Small intestine (tissue), 7 donors: ENCODE measurements at regions not wholly inside any gene's neighbourhood (a gene's known extent, or its start where the extent isn't known, plus 50 kb on each side); places are given as distances from the start of the nearest gene placed in this dataset.

ENCODE experiments used
- DNase-seq, 2 donors: peaks; one replicate each; pipeline versions ENCODE4 v3.0.0 to v3.0.0-alpha.2; 2013
- FAIRE-seq: peaks from 2 replicates; lab custom pipeline; 2012; peaks lifted over from hg19 to GRCh38; lab: Jason Lieb, UNC
- H3K27ac ChIP-seq, 3 donors: one replicate each; pipeline ENCODE4 v1.5.1; 2013; ENCODE audit warnings: low read length in 2 of 3, mild to moderate bottlenecking in 2 of 3, control low read depth in 1 of 3, inconsistent platforms in 1 of 3, low read depth in 1 of 3, moderate library complexity in 1 of 3
- H3K27me3 ChIP-seq, 3 donors: one replicate each; pipeline ENCODE4 v1.6.1; 2013; ENCODE audit warnings: low read length in 3 of 3, inconsistent platforms in 1 of 3; ENCODE audit not compliant: control insufficient read depth in 3 of 3, insufficient read depth in 3 of 3
- H3K36me3 ChIP-seq, 3 donors: one replicate each; pipeline ENCODE4 v1.6.1; 2013; ENCODE audit warnings: low read length in 3 of 3, inconsistent platforms in 1 of 3, low read depth in 1 of 3, mild to moderate bottlenecking in 1 of 3, moderate library complexity in 1 of 3; ENCODE audit not compliant: control insufficient read depth in 3 of 3, insufficient read depth in 2 of 3
- H3K4me1 ChIP-seq, 3 donors: one replicate each; pipeline ENCODE4 v1.6.1; 2013; ENCODE audit warnings: low read length in 2 of 3, inconsistent platforms in 1 of 3, low read depth in 1 of 3, mild to moderate bottlenecking in 1 of 3, moderate library complexity in 1 of 3; ENCODE audit not compliant: control insufficient read depth in 3 of 3, insufficient read depth in 2 of 3
- H3K4me3 ChIP-seq, 3 donors: one replicate each; pipeline ENCODE4 v1.5.1; 2013; ENCODE audit warnings: low read length in 3 of 3, control low read depth in 1 of 3, inconsistent platforms in 1 of 3, low read depth in 1 of 3, mild to moderate bottlenecking in 1 of 3, moderate library complexity in 1 of 3
- H3K9me3 ChIP-seq, 2 donors: one replicate each; pipeline ENCODE4 v1.6.1; 2013; ENCODE audit warnings: low read depth in 1 of 2, low read length in 1 of 2; ENCODE audit not compliant: control insufficient read depth in 2 of 2, insufficient read depth in 1 of 2
- WGBS, 3 donors: extraction: QIAGEN DNeasy Blood & Tissue Kit; methylation state at CpG; one replicate each; pipeline ENCODE4 v1.1.7; 2013; 5-methylcytosine and 5-hydroxymethylcytosine counted together
- donor health status: healthy with polysubstance abuse.
- donor health status: control.
- donor health status: control.
- donor health status: Bipolar disorder and iron deficiency.
- donor health status: healthy.

GRCh38 chr11:95341221-95341620 lies 110.2 kb upstream of the SESN3 start:
- FAIRE-seq, result no peak
- no peak overlapping the region for H3K27ac ChIP-seq
- H3K27me3 ChIP-seq, result no peaks in the 10 kb centered on the region
- WGBS, 3 donors, result 78 to 84% (median 84%) methylated on average over 10 of the region's 10 CpGs
- no peaks in the 10 kb centered on the region for H3K9me3 ChIP-seq
- H3K4me1 ChIP-seq, result peaks cover 0 to 29% (median 10%) of the 10 kb centered on the region in 3 donors
- no peaks in the 10 kb centered on the region for H3K36me3 ChIP-seq
- H3K4me3 ChIP-seq, result no peak overlapping the region
- DNase-seq, result no peak

- H3K27ac ChIP-seq, result peak overlapping the region in 1 of 3 donors; percentile 66
- H3K27me3 ChIP-seq, result no peaks in the 10 kb centered on the region
- H3K4me1 ChIP-seq, result peaks cover 0 to 29% (median 10%) of the 10 kb centered on the region in 3 donors
- FAIRE-seq (no peak), DNase-seq (no peak)
- 64 to 97% (median 93%) methylated on average over 4 of the region's 4 CpGs for WGBS, 3 donors
- no peaks in the 10 kb centered on the region for H3K36me3 ChIP-seq
- H3K4me3 ChIP-seq, result no peak overlapping the region
- no peaks in the 10 kb centered on the region for H3K9me3 ChIP-seq
Measured at GRCh38 chr11:95339086-95339901, 108.3 kb upstream of the SESN3 start.

GRCh38 chr11:95338430-95338991 lies 107.5 kb upstream of the SESN3 start:
- WGBS, 3 donors, result 41 to 59% (median 57%) methylated on average over 4 of the region's 4 CpGs
- Histone ChIP-seq H3K27ac (peak overlapping the region in 2 of 3 donors; percentile 66 to 88), H3K27me3 (no peaks in the 10 kb centered on the region), H3K36me3 (no peaks in the 10 kb centered on the region), H3K4me3 (no peak overlapping the region), H3K9me3 (no peaks in the 10 kb centered on the region), H3K4me1 (peaks cover 0 to 29% (median 10%) of the 10 kb centered on the region in 3 donors)
- FAIRE-seq (no peak), DNase-seq (peak in 1 of 2 donors; percentile 75)

GRCh38 chr11:95337972-95338429 lies 107.0 kb upstream of the SESN3 start:
- H3K36me3 ChIP-seq, result no peaks in the 10 kb centered on the region
- no peaks in the 10 kb centered on the region for H3K9me3 ChIP-seq
- H3K27me3 ChIP-seq, result no peaks in the 10 kb centered on the region
- H3K4me1 ChIP-seq, result peaks cover 0 to 29% (median 10%) of the 10 kb centered on the region in 3 donors
- no peak for DNase-seq
- H3K4me3 ChIP-seq, result no peak overlapping the region
- no peak for FAIRE-seq
- H3K27ac ChIP-seq, result peak overlapping the region in 2 of 3 donors; percentile 66 to 88
- 74 to 80% (median 78%) methylated on average over 2 of the region's 2 CpGs for WGBS, 3 donors

GRCh38 chr11:95337175-95337957 lies 106.4 kb upstream of the SESN3 start:
- FAIRE-seq, result no peak
- no peaks in the 10 kb centered on the region for H3K36me3 ChIP-seq
- H3K27ac ChIP-seq, result peak overlapping the region; percentile 51 to 88 (median 66)
- H3K4me3 ChIP-seq, result no peak overlapping the region
- peak; percentile 7 to 44 for DNase-seq
- no peaks in the 10 kb centered on the region for H3K27me3 ChIP-seq
- H3K9me3 ChIP-seq, result no peaks in the 10 kb centered on the region
- WGBS, 3 donors, result 28 to 56% (median 55%) methylated on average over 14 of the region's 14 CpGs
- H3K4me1 ChIP-seq, result peaks cover 0 to 33% (median 10%) of the 10 kb centered on the region in 3 donors

- DNase-seq (no peak), FAIRE-seq (no peak)
- H3K9me3 ChIP-seq, result no peaks in the 10 kb centered on the region
- peaks cover 0 to 41% (median 10%) of the 10 kb centered on the region in 3 donors for H3K4me1 ChIP-seq
- 85 to 96% (median 93%) methylated on average over 3 of the region's 3 CpGs for WGBS, 3 donors
- no peaks in the 10 kb centered on the region for H3K36me3 ChIP-seq
- H3K27ac ChIP-seq, result no peak overlapping the region
- no peaks in the 10 kb centered on the region for H3K27me3 ChIP-seq
- no peak overlapping the region for H3K4me3 ChIP-seq
Measured at GRCh38 chr11:95335989-95336388, 105.0 kb upstream of the SESN3 start.

- FAIRE-seq, result no peak
- peak overlapping the region in 1 of 3 donors; percentile 32 for H3K27ac ChIP-seq
- 45 to 56% (median 56%) methylated on average over 1 of the region's 1 CpG for WGBS, 3 donors
Measured at GRCh38 chr11:95331161-95331560, 100.2 kb upstream of the SESN3 start.

GRCh38 chr11:95330302-95330701 lies 99.3 kb upstream of the SESN3 start:
- H3K9me3 ChIP-seq, result no peaks in the 10 kb centered on the region
- no peak overlapping the region for H3K27ac ChIP-seq
- FAIRE-seq (no peak), DNase-seq (no peak)
- H3K27me3 ChIP-seq, result no peaks in the 10 kb centered on the region
- no peak overlapping the region for H3K4me3 ChIP-seq
- H3K36me3 ChIP-seq, result no peaks in the 10 kb centered on the region
- 85 to 93% (median 87%) methylated on average over 1 of the region's 1 CpG for WGBS, 3 donors
- H3K4me1 ChIP-seq, result peaks cover 0 to 12% (median 0%) of the 10 kb centered on the region in 3 donors

More at GRCh38 chr11:95331161-95331560, 100.2 kb upstream of the SESN3 start:
- Histone ChIP-seq H3K9me3 (no peaks in the 10 kb centered on the region), H3K27me3 (no peaks in the 10 kb centered on the region), H3K4me1 (peaks cover 0 to 12% (median 0%) of the 10 kb centered on the region in 3 donors), H3K4me3 (no peak overlapping the region), H3K36me3 (no peaks in the 10 kb centered on the region)
- DNase-seq, result peak in 1 of 2 donors; percentile 62
